ENCODE measurements at regions not wholly inside any gene's neighbourhood (a gene's known extent, or its start where the extent isn't known, plus 50 kb on each side); places are given as distances from the start of the nearest gene placed in this dataset.

GRCh38 chr12:77387671-77388070 is 322.3 kb upstream of the E2F7 start:
- peaks cover 0 to 4% (median 0%) of the 10 kb centered on the region in 5 donors for H3K4me1 ChIP-seq (ENCODE audit: control insufficient read depth in 5 of 5, insufficient read depth in 5 of 5, low read length in 5 of 5)
- H3K4me3 ChIP-seq = no peak overlapping the region
- WGBS, 2 donors = 73 to 85% methylated on average over 1 of the region's 1 CpG
- no peak for TF ChIP-seq CTCF (IDR thresholded peaks at IDR 0.05; ENCODE audit: control extremely low read depth, extremely low read depth)
- H3K27ac ChIP-seq (ENCODE audit: low read depth in 1 of 2, low read length in 1 of 2) = no peak overlapping the region
- no peak for ATAC-seq (ENCODE audit: insufficient read depth, low FRiP score)
- H3K36me3 ChIP-seq (ENCODE audit: control insufficient read depth in 4 of 4, insufficient read depth in 4 of 4, low read length in 4 of 4) = no peaks in the 10 kb centered on the region
- no peak for DNase-seq
- peaks cover 0 to 2% (median 0%) of the 10 kb centered on the region in 4 donors for H3K9me3 ChIP-seq (ENCODE audit: control insufficient read depth in 4 of 4, insufficient read depth in 3 of 4, low read length in 3 of 4)
- H3K9ac ChIP-seq (ENCODE audit: insufficient read depth in 1 of 2, low read length in 2 of 2) = no peak overlapping the region
- no peaks in the 10 kb centered on the region for H3K27me3 ChIP-seq (ENCODE audit: control insufficient read depth in 3 of 3, insufficient read depth in 3 of 3, low read length in 2 of 3)

- no peaks in the 10 kb centered on the region for H3K27me3 ChIP-seq (ENCODE audit: control insufficient read depth in 3 of 3, insufficient read depth in 3 of 3, low read length in 2 of 3)
- DNase-seq = peak in 2 of 3 donors; percentile 19 to 43
- no peak overlapping the region for H3K9ac ChIP-seq (ENCODE audit: insufficient read depth in 1 of 2, low read length in 2 of 2)
- 57 to 82% methylated on average over 3 of the region's 3 CpGs for WGBS, 2 donors
- H3K27ac ChIP-seq (ENCODE audit: low read depth in 1 of 2, low read length in 1 of 2) = no peak overlapping the region
- no peak for ATAC-seq (ENCODE audit: insufficient read depth, low FRiP score)
- H3K4me3 ChIP-seq = no peak overlapping the region
- H3K9me3 ChIP-seq (ENCODE audit: control insufficient read depth in 4 of 4, insufficient read depth in 3 of 4, low read length in 3 of 4) = peaks cover 0 to 2% (median 0%) of the 10 kb centered on the region in 4 donors
- H3K36me3 ChIP-seq (ENCODE audit: control insufficient read depth in 4 of 4, insufficient read depth in 4 of 4, low read length in 4 of 4) = no peaks in the 10 kb centered on the region
- TF ChIP-seq CTCF (IDR thresholded peaks at IDR 0.05; ENCODE audit: control extremely low read depth, extremely low read depth) = no peak
- peaks cover 0 to 4% (median 0%) of the 10 kb centered on the region in 5 donors for H3K4me1 ChIP-seq (ENCODE audit: control insufficient read depth in 5 of 5, insufficient read depth in 5 of 5, low read length in 5 of 5)
Measured at GRCh38 chr12:77387214-77387613, 321.8 kb upstream of the E2F7 start.

- DNase-seq = no peak
- 91 to 92% methylated on average over 3 of the region's 3 CpGs for WGBS, 2 donors
- Histone ChIP-seq H3K4me3 (no peak overlapping the region), H3K27ac (ENCODE audit: low read depth in 1 of 2, low read length in 1 of 2) (no peak overlapping the region), H3K36me3 (ENCODE audit: control insufficient read depth in 4 of 4, insufficient read depth in 4 of 4, low read length in 4 of 4) (no peaks in the 10 kb centered on the region), H3K4me1 (ENCODE audit: control insufficient read depth in 5 of 5, insufficient read depth in 5 of 5, low read length in 5 of 5) (peaks cover 0 to 4% (median 0%) of the 10 kb centered on the region in 5 donors), H3K9ac (ENCODE audit: insufficient read depth in 1 of 2, low read length in 2 of 2) (no peak overlapping the region), H3K9me3 (ENCODE audit: control insufficient read depth in 4 of 4, insufficient read depth in 3 of 4, low read length in 3 of 4) (no peaks in the 10 kb centered on the region), H3K27me3 (ENCODE audit: control insufficient read depth in 3 of 3, insufficient read depth in 3 of 3, low read length in 2 of 3) (no peaks in the 10 kb centered on the region)
- TF ChIP-seq CTCF (IDR thresholded peaks at IDR 0.05; ENCODE audit: control extremely low read depth, extremely low read depth) = no peak
- ATAC-seq (ENCODE audit: insufficient read depth, low FRiP score) = no peak
Measured at GRCh38 chr12:77384941-77385340, 319.6 kb upstream of the E2F7 start.

- WGBS, 2 donors = 73 to 89% methylated on average over 5 of the region's 5 CpGs
- Histone ChIP-seq H3K4me3 (no peak overlapping the region), H3K4me1 (ENCODE audit: control insufficient read depth in 5 of 5, insufficient read depth in 5 of 5, low read length in 5 of 5) (peaks cover 0 to 3% (median 0%) of the 10 kb centered on the region in 5 donors), H3K27ac (ENCODE audit: low read depth in 1 of 2, low read length in 1 of 2) (no peak overlapping the region), H3K36me3 (ENCODE audit: control insufficient read depth in 4 of 4, insufficient read depth in 4 of 4, low read length in 4 of 4) (no peaks in the 10 kb centered on the region), H3K9ac (ENCODE audit: insufficient read depth in 1 of 2, low read length in 2 of 2) (no peak overlapping the region), H3K27me3 (ENCODE audit: control insufficient read depth in 3 of 3, insufficient read depth in 3 of 3, low read length in 2 of 3) (no peaks in the 10 kb centered on the region), H3K9me3 (ENCODE audit: control insufficient read depth in 4 of 4, insufficient read depth in 3 of 4, low read length in 3 of 4) (no peaks in the 10 kb centered on the region)
- no peak for ATAC-seq (ENCODE audit: insufficient read depth, low FRiP score)
- DNase-seq = no peak
- TF ChIP-seq CTCF (IDR thresholded peaks at IDR 0.05; ENCODE audit: control extremely low read depth, extremely low read depth) = no peak
Measured at GRCh38 chr12:77382096-77382742, 316.9 kb upstream of the E2F7 start.

Measured in lung (tissue), 11 donors.